ENCODE measurements at regions not wholly inside any gene's neighbourhood (a gene's known extent, or its start where the extent isn't known, plus 50 kb on each side); places are given as distances from the start of the nearest gene placed in this dataset.

- H3K27ac ChIP-seq: no peak overlapping the region
- H3K4me1 ChIP-seq (replicated peaks): no peaks in the 10 kb centered on the region
- H3K9me3 ChIP-seq: no peaks in the 10 kb centered on the region
- no peaks in the 10 kb centered on the region for H3K36me3 ChIP-seq
- intact Hi-C loops (cut with DNase I): no loop called here
- H3K27me3 ChIP-seq (replicated peaks; ENCODE audit: insufficient read depth): no peaks in the 10 kb centered on the region
- no peak for DNase-seq (ENCODE audit: low spot score)
- no peak for TF ChIP-seq CTCF (IDR thresholded peaks at IDR 0.05)
- no peak for TF ChIP-seq POLR2A (IDR thresholded peaks at IDR 0.05)
- TF ChIP-seq POLR2AphosphoS5 (IDR thresholded peaks at IDR 0.05): no peak
- H3K4me3 ChIP-seq: no peak overlapping the region
Measured at GRCh38 chr7:41198502-41198901, 504.4 kb downstream of the INHBA start.

GRCh38 chr7:41197769-41198168 lies 505.1 kb downstream of the INHBA start:
- DNase-seq (ENCODE audit: low spot score): no peak
- H3K4me3 ChIP-seq: no peak overlapping the region
- 92% methylated on average over 2 of the region's 2 CpGs for WGBS
- intact Hi-C loops (cut with DNase I): no loop called here
- no peaks in the 10 kb centered on the region for H3K36me3 ChIP-seq
- H3K9me3 ChIP-seq: no peaks in the 10 kb centered on the region
- H3K27ac ChIP-seq: no peak overlapping the region
- H3K4me1 ChIP-seq (replicated peaks): no peaks in the 10 kb centered on the region
- H3K27me3 ChIP-seq (replicated peaks; ENCODE audit: insufficient read depth): no peaks in the 10 kb centered on the region
- TF ChIP-seq POLR2A (IDR thresholded peaks at IDR 0.05): no peak

GRCh38 chr7:41193738-41194282 lies 509.1 kb downstream of the INHBA start:
- H3K27me3 ChIP-seq (replicated peaks; ENCODE audit: insufficient read depth): no peaks in the 10 kb centered on the region
- H3K27ac ChIP-seq: no peak overlapping the region
- H3K36me3 ChIP-seq: no peaks in the 10 kb centered on the region
- H3K4me1 ChIP-seq (replicated peaks): no peaks in the 10 kb centered on the region
- no peak for TF ChIP-seq POLR2AphosphoS5 (IDR thresholded peaks at IDR 0.05)
- no peak for TF ChIP-seq POLR2A (IDR thresholded peaks at IDR 0.05)
- TF ChIP-seq CTCF (IDR thresholded peaks at IDR 0.05): no peak
- no peaks in the 10 kb centered on the region for H3K9me3 ChIP-seq
- WGBS: 75% methylated on average over 6 of the region's 6 CpGs
- intact Hi-C loops (cut with DNase I): no loop called here
- DNase-seq (ENCODE audit: low spot score): no peak
- no peak overlapping the region for H3K4me3 ChIP-seq

- no peak for TF ChIP-seq CTCF (IDR thresholded peaks at IDR 0.05)
- intact Hi-C loops (cut with DNase I): no loop called here
Measured at GRCh38 chr7:41190581-41190980, 512.3 kb downstream of the INHBA start.

GRCh38 chr7:41189866-41190265 lies 513.0 kb downstream of the INHBA start:
- Histone ChIP-seq H3K9me3 (no peaks in the 10 kb centered on the region), H3K4me3 (no peak overlapping the region), H3K27me3 (replicated peaks; ENCODE audit: insufficient read depth) (no peaks in the 10 kb centered on the region), H3K4me1 (replicated peaks) (no peaks in the 10 kb centered on the region), H3K36me3 (no peaks in the 10 kb centered on the region), H3K27ac (no peak overlapping the region)
- intact Hi-C loops (cut with DNase I): no loop called here
- 64% methylated on average over 2 of the region's 2 CpGs for WGBS
- TF ChIP-seq CTCF (IDR thresholded peaks at IDR 0.05) (no peak), POLR2AphosphoS5 (IDR thresholded peaks at IDR 0.05) (no peak), POLR2A (IDR thresholded peaks at IDR 0.05) (no peak)
- DNase-seq (ENCODE audit: low spot score): no peak

More at GRCh38 chr7:41190581-41190980, 512.3 kb downstream of the INHBA start:
- Histone ChIP-seq H3K4me3 (no peak overlapping the region), H3K9me3 (no peaks in the 10 kb centered on the region), H3K36me3 (no peaks in the 10 kb centered on the region), H3K4me1 (replicated peaks) (no peaks in the 10 kb centered on the region), H3K27me3 (replicated peaks; ENCODE audit: insufficient read depth) (no peaks in the 10 kb centered on the region), H3K27ac (no peak overlapping the region)
- DNase-seq (ENCODE audit: low spot score): no peak
- WGBS: 50% methylated on average over 2 of the region's 2 CpGs
